HG03575 (cell line): ENCODE measurements at regions not wholly inside any gene's neighbourhood (a gene's known extent, or its start where the extent isn't known, plus 50 kb on each side); places are given as distances from the start of the nearest gene placed in this dataset.
"Not testable (repeated sequence)": the region's sequence is repeated elsewhere in the genome, so short reads cannot be mapped to it uniquely, and the experiment has no call there.

Experiments
- ATAC-seq: cut with Tn5 transposase; IDR thresholded peaks from one replicate; pipeline ENCODE4 v1.9.1; 2021; ENCODE audit not compliant: unreplicated experiment, insufficient number of reproducible peaks, low FRiP score; ENCODE audit errors: extremely low read depth

- no peak for ATAC-seq
Measured at GRCh38 chr7:106465704-106466468, 181.1 kb upstream of the NAMPT start.

DNA sequence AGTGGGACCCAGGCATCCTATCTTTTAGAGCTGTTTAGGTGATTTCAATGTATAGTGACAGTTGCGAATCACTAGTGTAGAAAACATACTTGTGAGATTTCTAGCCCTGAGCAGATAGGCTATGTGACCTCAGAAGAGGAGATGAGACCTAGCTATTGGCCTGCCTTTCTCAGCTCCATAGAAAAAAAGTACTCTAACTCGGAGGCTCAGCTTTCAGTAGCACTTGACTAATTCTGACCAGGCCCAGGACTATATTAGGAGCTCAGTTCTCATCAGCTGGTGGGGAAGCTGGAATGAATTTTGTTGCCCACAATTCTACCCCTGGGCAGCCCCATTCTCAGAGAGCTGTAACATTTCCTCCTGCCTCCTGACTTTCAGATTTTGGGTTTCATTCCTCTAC, 179.9 kb upstream of the NAMPT start:
- no peak for ATAC-seq

GRCh38 chr7:106463851-106464611, 179.2 kb upstream of the NAMPT start:
- ATAC-seq: no peak

DNA sequence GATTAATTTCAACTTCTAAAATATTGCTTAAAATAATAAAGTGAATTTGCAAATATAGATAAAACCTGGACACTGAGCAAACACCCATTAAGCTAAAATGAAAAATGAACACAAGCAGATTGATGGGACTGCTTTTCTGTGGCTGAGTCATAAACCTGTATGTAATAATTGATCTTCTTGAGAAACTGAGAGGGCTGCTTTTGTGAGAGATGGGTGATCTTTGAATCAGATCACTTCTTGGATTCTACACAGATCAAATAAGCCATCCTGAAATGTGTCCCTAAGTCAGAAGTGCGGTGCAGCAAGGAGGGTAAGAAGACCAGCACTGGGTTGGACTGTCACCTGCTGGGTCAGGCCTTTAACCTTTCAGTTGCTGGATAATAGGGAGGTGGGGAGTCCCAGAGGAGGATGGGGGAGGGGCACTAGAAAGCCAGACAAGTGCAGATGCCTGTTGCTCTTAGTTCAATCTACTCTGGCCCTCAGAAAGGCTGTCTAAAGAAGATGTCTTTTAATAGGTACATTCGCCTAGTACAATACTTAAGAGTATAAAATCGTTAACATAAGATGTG, 178.2 kb upstream of the NAMPT start:
- no peak for ATAC-seq

GRCh38 chr7:106462365-106462859, 177.6 kb upstream of the NAMPT start:
- ATAC-seq: no peak

DNA sequence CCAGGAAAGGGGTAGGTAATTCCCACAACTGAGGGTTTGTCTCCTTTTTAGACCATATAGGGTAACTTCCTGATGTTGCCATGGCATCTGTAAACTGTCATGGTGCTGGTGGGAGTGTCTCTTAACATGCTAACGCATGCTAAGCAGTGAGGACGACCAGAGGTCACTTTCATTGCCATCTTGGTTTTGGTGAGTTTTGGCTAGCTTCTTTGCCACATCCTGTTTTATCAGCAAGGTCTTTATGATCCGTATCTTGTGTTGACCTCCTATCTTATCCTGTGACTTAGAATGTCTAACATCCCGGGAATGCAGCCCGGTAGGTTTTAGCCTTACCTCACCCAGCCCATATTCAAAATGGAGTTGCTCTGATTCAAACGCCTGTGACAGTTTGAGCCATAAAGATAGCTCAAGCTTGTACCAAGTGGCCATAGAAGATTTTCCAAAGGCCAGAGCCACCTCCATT, 176.0 kb upstream of the NAMPT start:
- ATAC-seq: no peak

GRCh38 chr7:106459397-106460072, 174.8 kb upstream of the NAMPT start:
- no peak for ATAC-seq

GRCh38 chr7:106457678-106458077, 172.9 kb upstream of the NAMPT start:
- ATAC-seq: no peak

DNA sequence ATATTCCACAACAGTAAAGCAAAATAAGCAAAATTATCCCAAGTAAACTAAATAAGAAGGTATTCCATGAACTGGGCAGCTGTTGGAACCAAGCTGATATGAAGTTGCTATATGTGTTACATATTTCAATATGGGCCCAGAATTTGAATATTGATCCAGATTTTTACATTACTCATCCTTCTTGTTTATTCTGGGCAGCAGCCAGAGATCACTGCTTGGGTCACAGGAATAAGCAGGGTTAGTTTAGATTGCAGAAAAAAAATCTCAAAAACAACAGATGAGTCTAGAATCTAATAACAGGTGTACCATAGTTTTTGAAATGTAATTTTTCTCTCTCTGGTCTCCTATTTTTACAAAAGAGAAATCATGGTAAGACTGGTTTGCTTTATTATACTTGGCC, 171.5 kb upstream of the NAMPT start:
- ATAC-seq: no peak

GRCh38 chr7:106452031-106452851, 167.5 kb upstream of the NAMPT start:
- no peak for ATAC-seq

- no peak for ATAC-seq
Measured at GRCh38 chr7:106451171-106451570, 166.4 kb upstream of the NAMPT start.

DNA sequence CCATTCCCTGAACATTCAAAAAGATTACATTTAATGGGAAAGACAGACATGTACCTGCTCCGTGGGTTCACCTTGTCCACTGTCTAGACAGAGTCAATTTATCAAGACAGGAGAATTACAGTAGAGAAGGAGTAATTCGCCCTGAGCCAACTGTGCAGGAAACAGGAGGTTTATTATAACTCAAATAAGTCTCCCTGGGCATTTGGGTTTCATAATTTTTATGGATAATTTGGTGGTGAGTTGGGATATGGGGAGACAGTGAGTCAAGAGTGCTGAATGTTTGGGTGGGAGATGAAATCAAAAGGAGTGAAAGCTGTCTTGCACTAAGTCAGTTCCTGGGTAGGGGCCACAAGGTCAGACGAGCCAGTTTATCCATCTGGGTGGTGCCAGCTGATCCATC, 165.9 kb upstream of the NAMPT start:
- ATAC-seq: no peak

DNA sequence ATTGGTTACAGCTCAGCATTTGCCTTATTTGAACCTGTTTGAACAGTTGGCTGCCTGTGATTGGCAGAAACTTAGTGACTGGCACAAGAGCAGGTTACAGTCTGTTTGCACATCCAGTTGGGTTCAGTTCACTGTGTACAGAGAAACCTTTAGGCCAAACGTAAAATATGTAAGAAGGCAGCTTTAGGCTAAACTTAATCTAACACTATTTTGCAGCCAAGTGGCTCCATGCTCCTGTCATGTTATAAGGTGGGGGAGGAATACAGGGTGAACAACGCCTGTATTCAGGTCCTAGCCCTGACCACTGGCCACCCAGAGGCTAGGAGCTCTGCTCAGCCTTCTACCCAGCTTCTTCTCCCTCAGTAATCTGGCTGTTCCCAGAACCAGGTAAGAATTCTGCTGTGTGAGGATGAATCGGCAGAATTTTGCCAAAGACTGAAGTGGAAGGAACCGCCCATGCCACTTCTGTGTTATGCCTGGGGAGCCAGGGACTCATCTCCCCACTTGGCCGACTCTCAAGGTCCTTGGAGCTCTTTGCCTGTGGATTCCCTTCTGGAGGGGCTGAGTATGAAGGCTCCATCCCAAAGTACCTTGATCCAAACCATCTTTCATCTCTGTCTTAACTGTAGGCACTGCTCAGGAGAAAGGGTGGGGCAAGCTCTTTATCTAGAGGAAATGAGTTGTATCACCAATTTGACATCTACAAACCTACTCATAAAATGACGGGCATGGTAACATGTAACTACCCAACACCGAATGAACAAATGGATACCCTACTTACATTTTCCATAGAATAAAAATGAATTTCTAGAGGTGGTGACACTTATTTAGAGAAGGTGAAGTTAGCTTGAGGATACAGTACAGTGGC, 164.4 kb upstream of the NAMPT start:
- ATAC-seq: no peak

DNA sequence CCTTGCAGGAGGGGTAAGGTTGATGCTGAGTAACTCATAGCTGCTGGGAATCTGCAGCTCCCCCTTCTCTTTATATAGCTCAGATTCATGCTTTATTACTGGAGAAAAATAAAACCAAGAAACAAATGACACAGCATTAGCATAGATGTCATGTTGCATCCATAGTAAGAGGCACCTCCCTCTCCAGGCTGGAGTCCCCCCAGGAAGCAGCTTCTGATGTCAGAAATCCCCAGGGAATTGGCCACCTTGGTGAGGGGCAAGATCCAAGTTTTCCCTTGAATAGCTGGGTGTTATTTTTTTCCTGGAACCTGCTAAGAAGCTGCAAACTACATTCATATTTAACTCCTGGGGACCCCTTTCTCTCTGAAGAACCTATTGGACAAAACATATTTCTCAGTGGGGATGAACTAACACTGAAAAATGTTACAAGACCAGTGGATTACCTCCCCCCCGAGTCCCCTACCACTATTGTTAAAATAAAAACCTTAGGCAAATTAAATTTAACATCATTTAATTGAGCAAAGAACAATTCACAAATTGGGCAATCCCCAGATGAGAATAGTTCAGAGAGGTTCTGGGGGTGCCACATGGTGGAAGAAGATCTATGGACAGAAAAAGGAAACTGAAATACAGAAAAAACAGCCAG, 163.7 kb upstream of the NAMPT start:
- ATAC-seq: no peak

DNA sequence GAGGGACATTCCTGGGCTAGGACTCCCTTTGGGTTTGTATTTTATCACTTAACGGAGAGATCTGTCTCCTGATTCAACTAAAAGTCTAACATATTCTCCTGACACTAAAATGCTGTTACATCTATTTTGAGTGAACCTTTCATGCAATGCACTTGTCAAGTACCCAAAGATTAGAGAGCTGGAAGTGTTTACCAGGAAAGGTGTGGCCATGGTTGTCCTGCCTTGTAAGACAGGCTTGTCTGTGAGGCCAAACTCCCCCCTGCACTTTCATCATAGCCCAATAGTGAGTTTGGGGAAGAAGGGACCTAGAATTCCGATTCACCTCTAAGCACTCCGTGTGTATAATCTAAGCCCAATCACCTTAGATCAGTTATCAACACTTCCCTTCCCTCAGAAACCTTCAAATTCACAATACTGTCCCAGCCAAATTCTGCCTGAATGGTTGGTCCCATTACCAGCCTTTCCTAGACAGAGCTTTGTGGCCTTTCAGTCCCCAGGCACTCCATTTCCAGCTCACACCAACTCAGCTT, 162.6 kb upstream of the NAMPT start:
- ATAC-seq: no peak

DNA sequence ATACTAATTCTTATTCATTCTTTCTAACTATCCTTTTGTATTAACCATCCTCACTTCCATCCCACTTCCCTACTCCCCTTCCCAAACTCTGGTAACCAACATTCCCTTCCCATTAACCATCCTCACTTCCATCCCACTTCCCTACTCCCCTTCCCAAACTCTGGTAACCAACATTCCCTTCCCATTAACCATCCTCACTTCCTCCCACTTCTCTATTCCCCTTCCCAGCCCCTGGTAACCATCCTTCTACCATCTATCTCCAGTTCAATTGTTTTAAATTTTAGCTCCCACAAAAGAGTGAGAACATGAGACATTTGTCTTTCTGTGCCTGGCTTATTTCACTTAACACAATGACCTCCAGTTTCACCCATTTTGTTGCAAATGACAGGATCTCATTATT, 160.6 kb upstream of the NAMPT start:
- not testable (repeated sequence) for ATAC-seq

- ATAC-seq: no peak
Measured at GRCh38 chr7:106444068-106444655, 159.4 kb upstream of the NAMPT start.
